Smooth muscle cell (in vitro differentiated cells): ENCODE measurements at regions not wholly inside any gene's neighbourhood (a gene's known extent, or its start where the extent isn't known, plus 50 kb on each side); places are given as distances from the start of the nearest gene placed in this dataset.

Source experiments
- DNase-seq: peaks from one replicate; lab custom pipeline; 2025; ENCODE audit not compliant: unreplicated experiment; lab: John Stamatoyannopoulos, UW
- H2AFZ ChIP-seq: fragments of 200-600 bp; sonication (generic); 2 replicates; pipeline ENCODE4 v1.6.0; 2016; ENCODE audit warnings: antibody characterized with exemption, low read depth, mild to moderate bottlenecking
- H3F3A ChIP-seq: fragments of 200-600 bp; sonication (generic); 2 replicates; pipeline ENCODE4 v1.6.0; 2017; ENCODE audit warnings: antibody characterized with exemption, low read depth
- H3K27ac ChIP-seq: fragments of 200-600 bp; sonication (generic); 2 replicates; pipeline ENCODE4 v1.5.1; 2016; ENCODE audit warnings: low read depth, mild to moderate bottlenecking
- H3K27me3 ChIP-seq: fragments of 200-600 bp; sonication (generic); 2 replicates; pipeline ENCODE4 v1.6.1; 2016; ENCODE audit warnings: low read depth, mild to moderate bottlenecking
- H3K36me3 ChIP-seq: fragments of 200-600 bp; sonication (generic); 2 replicates; pipeline ENCODE4 v1.5.1; 2016; ENCODE audit warnings: low read depth
- H3K4me1 ChIP-seq: fragments of 200-600 bp; sonication (generic); 2 replicates; pipeline ENCODE4 v1.5.1; 2016; ENCODE audit warnings: low read depth
- H3K4me2 ChIP-seq: fragments of 200-600 bp; sonication (generic); 2 replicates; pipeline ENCODE4 v1.6.0; 2016; ENCODE audit warnings: mild to moderate bottlenecking
- H3K4me3 ChIP-seq: fragments of 200-600 bp; sonication (generic); 2 replicates; pipeline ENCODE4 v1.5.1; 2016; ENCODE audit warnings: mild to moderate bottlenecking
- H3K79me2 ChIP-seq: fragments of 200-600 bp; sonication (generic); 2 replicates; pipeline ENCODE4 v1.6.0; 2016; ENCODE audit warnings: low read depth, mild to moderate bottlenecking
- H3K9ac ChIP-seq: fragments of 200-600 bp; sonication (generic); 2 replicates; pipeline ENCODE4 v1.6.0; 2016; ENCODE audit warnings: low read depth
- H3K9me3 ChIP-seq: fragments of 200-600 bp; sonication (generic); replicated peaks from 2 replicates; pipeline ENCODE4 v1.5.1; 2016; ENCODE audit warnings: low read depth
- H4K20me1 ChIP-seq: fragments of 200-600 bp; sonication (generic); 2 replicates; pipeline ENCODE4 v1.6.0; 2016; ENCODE audit warnings: low read depth
- CTCF ChIP-seq: fragments of 200-600 bp; sonication (generic); IDR thresholded peaks from 2 replicates; pipeline ENCODE4 v1.5.1; 2017; ENCODE audit warnings: borderline replicate concordance, mild to moderate bottlenecking, antibody characterized with exemption; ENCODE audit not compliant: insufficient read depth, poor library complexity, severe bottlenecking
- WGBS: methylation state at CpG from one replicate; pipeline ENCODE4 v1.1.7; 2016; ENCODE audit warnings: low lambda C conversion rate; 5-methylcytosine and 5-hydroxymethylcytosine counted together

- H3K4me1 ChIP-seq, result peaks cover 10% of the 10 kb centered on the region
- no peak overlapping the region for H2AFZ ChIP-seq
- H3K4me3 ChIP-seq, result no peak overlapping the region
- H4K20me1 ChIP-seq, result no peaks in the 10 kb centered on the region
- 67% methylated on average over 3 of the region's 3 CpGs for WGBS
- H3K36me3 ChIP-seq, result no peaks in the 10 kb centered on the region
- H3K27ac ChIP-seq, result no peak overlapping the region
- H3K9me3 ChIP-seq, result no peaks in the 10 kb centered on the region
- TF ChIP-seq CTCF, result no peak
- H3K27me3 ChIP-seq, result no peaks in the 10 kb centered on the region
- H3K4me2 ChIP-seq, result peak overlapping the region; percentile 55
- no peak overlapping the region for H3K9ac ChIP-seq
- no peaks in the 10 kb centered on the region for H3K79me2 ChIP-seq
- DNase-seq, result no peak
- no peaks in the 10 kb centered on the region for H3F3A ChIP-seq
These were observed 338.3 kb upstream of the KIF2A start for GRCh38 chr5:61967681-61968080.

GRCh38 chr5:61969347-61969746 lies 336.7 kb upstream of the KIF2A start:
- Histone ChIP-seq H3K27ac (no peak overlapping the region), H3K9me3 (no peaks in the 10 kb centered on the region), H2AFZ (no peak overlapping the region), H3K4me3 (no peak overlapping the region), H4K20me1 (no peaks in the 10 kb centered on the region), H3K27me3 (no peaks in the 10 kb centered on the region), H3K36me3 (no peaks in the 10 kb centered on the region), H3K79me2 (no peaks in the 10 kb centered on the region), H3K4me1 (peaks cover 10% of the 10 kb centered on the region), H3K9ac (no peak overlapping the region), H3K4me2 (peak overlapping the region; percentile 54), H3F3A (no peaks in the 10 kb centered on the region)
- 91% methylated on average over 2 of the region's 2 CpGs for WGBS
- no peak for DNase-seq
- TF ChIP-seq CTCF, result no peak

- 88% methylated on average over 2 of the region's 2 CpGs for WGBS
- Histone ChIP-seq H3K4me3 (no peak overlapping the region), H3K4me2 (peak overlapping the region; percentile 54), H3K9me3 (no peaks in the 10 kb centered on the region), H3K4me1 (peaks cover 10% of the 10 kb centered on the region), H3F3A (no peaks in the 10 kb centered on the region), H2AFZ (no peak overlapping the region), H3K79me2 (no peaks in the 10 kb centered on the region), H3K36me3 (no peaks in the 10 kb centered on the region), H3K27ac (no peak overlapping the region), H3K9ac (no peak overlapping the region), H3K27me3 (no peaks in the 10 kb centered on the region), H4K20me1 (no peaks in the 10 kb centered on the region)
- DNase-seq, result no peak
- no peak for TF ChIP-seq CTCF
These were observed 336.3 kb upstream of the KIF2A start for GRCh38 chr5:61969755-61970154.

- H3F3A ChIP-seq, result no peaks in the 10 kb centered on the region
- no peak for TF ChIP-seq CTCF
- no peak overlapping the region for H3K4me3 ChIP-seq
- H4K20me1 ChIP-seq, result no peaks in the 10 kb centered on the region
- no peaks in the 10 kb centered on the region for H3K9me3 ChIP-seq
- peak overlapping the region; percentile 54 for H3K4me2 ChIP-seq
- no peak overlapping the region for H3K9ac ChIP-seq
- no peaks in the 10 kb centered on the region for H3K79me2 ChIP-seq
- no peak for DNase-seq
- no peak overlapping the region for H3K27ac ChIP-seq
- H3K27me3 ChIP-seq, result no peaks in the 10 kb centered on the region
- no peaks in the 10 kb centered on the region for H3K36me3 ChIP-seq
- 37% methylated on average over 7 of the region's 7 CpGs for WGBS
- H3K4me1 ChIP-seq, result peaks cover 10% of the 10 kb centered on the region
- no peak overlapping the region for H2AFZ ChIP-seq
These were observed 335.8 kb upstream of the KIF2A start for GRCh38 chr5:61970218-61970617.
